ENCODE measurements at regions not wholly inside any gene's neighbourhood (a gene's known extent, or its start where the extent isn't known, plus 50 kb on each side); places are given as distances from the start of the nearest gene placed in this dataset.

GRCh38 chr20:60627751-60628565, 624.1 kb upstream of the CDH4 start:
- TF ChIP-seq ZFX (IDR thresholded peaks at IDR 0.05) (no peak), CTCF (conservative IDR thresholded peaks at IDR 0.05) (peak; percentile 14; the same call in 1 of the 2 replicates)
